Left lung (tissue), 4 donors: ENCODE measurements at regions not wholly inside any gene's neighbourhood (a gene's known extent, or its start where the extent isn't known, plus 50 kb on each side); places are given as distances from the start of the nearest gene placed in this dataset.
"Not testable (repeated sequence)": the region's sequence is repeated elsewhere in the genome, so short reads cannot be mapped to it uniquely, and the experiment has no call there.

Source experiments
- ATAC-seq: fragments of 200-7000 bp; cut with Tn5 transposase; one replicate; pipeline ENCODE4 v1.9.1; 2020; ENCODE audit warnings: moderate library complexity
- DNase-seq, 4 donors: peaks; one replicate each; pipeline ENCODE4 v3.0.0-alpha.2; 2013 to 2020
- H3K27ac ChIP-seq, 2 donors: fragments of 200-600 bp; sonication (generic) in 1 of 2; one replicate each; pipeline versions ENCODE4 v1.5.0 to v1.8.0; 2020 to 2021
- H3K27me3 ChIP-seq, 2 donors: fragments of 200-600 bp; sonication (generic) in 1 of 2; one replicate each; pipeline versions ENCODE4 v1.5.0 to v1.8.0; 2020 to 2021
- H3K36me3 ChIP-seq, 2 donors: fragments of 200-600 bp; sonication (generic) in 1 of 2; one replicate each; pipeline versions ENCODE4 v1.5.0 to v1.8.0; 2020 to 2021
- H3K4me1 ChIP-seq, 2 donors: fragments of 200-600 bp; one replicate each; pipeline ENCODE4 v1.8.0; 2021
- H3K4me3 ChIP-seq, 2 donors: fragments of 200-600 bp; sonication (generic) in 1 of 2; one replicate each; pipeline versions ENCODE4 v1.5.0 to v1.8.0; 2020 to 2021; ENCODE audit warnings: mild to moderate bottlenecking in 1 of 2
- H3K9me3 ChIP-seq, 2 donors: fragments of 200-600 bp; sonication (generic) in 1 of 2; one replicate each; pipeline versions ENCODE4 v1.5.0 to v1.8.0; 2020 to 2021
- CTCF ChIP-seq, 2 donors: fragments of 200-600 bp; sonication (generic) in 1 of 2; IDR thresholded peaks; one replicate each; pipeline versions ENCODE4 v1.5.0 to v1.8.0; 2021; ENCODE audit warnings: antibody characterized with exemption in 2 of 2
- intact Hi-C, 2 donors: fragments of 100-400 bp; cut with DNase I; formaldehyde crosslinking; loops; one replicate each; pipeline versions ENCODE4 v1.11.2 to v1.14.2; 2022
- donor health status: DM: no; HTN: yes; CAD: no.
- donor health status: DM: no; HTN: no; CAD: no.

DNA sequence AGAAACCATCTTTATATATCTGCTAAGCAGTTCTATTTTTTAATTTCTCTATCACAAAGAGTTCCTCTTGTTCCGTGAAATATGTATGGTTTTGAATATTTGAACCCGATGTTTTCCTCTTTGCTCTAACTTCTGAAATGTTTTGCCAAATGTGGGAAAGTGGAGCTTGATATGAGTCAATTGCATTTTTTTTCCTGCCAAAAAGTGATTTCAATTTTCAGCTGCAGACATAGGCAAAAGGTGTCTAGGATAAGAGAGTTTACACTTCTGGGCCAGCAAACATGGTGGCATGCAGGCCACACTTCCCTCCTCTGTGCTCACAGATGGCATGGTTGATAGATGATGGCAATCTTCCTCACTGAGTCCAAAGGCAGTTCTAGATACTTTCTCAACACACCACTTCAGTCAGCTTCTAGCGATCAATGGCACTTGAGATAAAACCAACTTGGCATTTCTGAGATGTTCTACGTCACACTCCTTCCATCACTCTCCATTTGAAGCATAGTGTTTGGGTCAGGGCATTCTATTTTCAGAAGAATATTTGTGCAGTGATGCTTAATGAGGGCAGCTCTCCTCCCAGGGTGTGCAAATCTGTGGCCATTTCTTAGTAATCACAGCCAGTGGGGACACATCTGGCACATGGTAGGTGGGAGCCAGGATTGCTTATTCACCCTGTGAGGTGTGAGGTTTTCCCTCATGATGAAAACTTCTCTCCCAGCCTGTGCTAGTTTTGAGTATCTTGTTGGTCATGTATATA lies 54.4 kb upstream of the SCAF4 start:
- H3K27ac ChIP-seq, result peak overlapping the region in 1 of 2 donors; percentile 41
- peak; percentile 87 for ATAC-seq
- no peaks in the 10 kb centered on the region for H3K36me3 ChIP-seq
- no peaks in the 10 kb centered on the region for H3K27me3 ChIP-seq
- DNase-seq, result peak in 1 of 4 donors; percentile 28
- TF ChIP-seq CTCF (IDR thresholded peaks at IDR 0.05), result peak; percentile 3 to 7
- H3K9me3 ChIP-seq, result no peaks in the 10 kb centered on the region
- H3K4me3 ChIP-seq, result no peak overlapping the region
- no peaks in the 10 kb centered on the region for H3K4me1 ChIP-seq
- intact Hi-C loops, result loop anchor here in 1 of 2 donors (10.0 kb wide), 1 partner anchor 478 kb away; no protein-coding TSS in a partner anchor

DNA sequence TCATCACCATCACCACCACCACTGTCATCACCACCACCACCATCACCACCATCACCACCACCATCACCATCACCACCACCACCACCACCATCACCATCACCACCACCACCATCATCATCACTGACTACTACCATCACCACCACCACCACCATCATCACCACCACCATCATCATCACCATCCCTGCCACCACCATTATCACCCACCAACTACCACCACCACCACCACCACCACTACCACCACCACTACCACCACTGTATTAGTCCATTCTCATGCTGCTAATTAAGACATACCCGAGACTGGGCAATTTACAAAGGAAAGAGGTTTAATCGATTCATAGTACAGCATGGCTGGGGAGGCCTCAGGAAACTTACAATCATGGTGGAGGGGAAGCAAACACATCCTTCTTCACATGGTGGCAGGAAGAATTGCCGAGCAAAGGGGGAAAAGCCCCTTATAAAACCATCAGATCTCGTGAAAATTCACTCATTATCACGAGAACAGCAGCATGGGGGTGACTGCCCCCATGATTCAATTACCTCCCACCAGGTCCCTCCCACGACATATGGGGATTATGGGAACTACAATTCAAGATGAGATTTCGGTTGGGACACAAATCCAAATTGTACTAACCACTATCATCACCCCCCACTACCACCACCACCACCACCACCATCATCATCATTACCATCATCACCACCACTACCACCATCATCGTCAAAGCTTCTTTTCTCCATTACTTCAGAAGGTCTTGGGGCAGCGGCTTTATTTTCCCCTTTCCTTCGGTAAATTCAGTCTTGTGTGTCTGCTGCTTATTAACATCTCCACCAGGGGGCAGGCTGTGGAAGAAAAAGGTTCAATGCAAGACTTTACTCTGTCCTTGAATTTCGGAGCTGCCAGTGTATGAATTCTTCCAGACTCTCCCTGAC lies 53.6 kb upstream of the SCAF4 start:
- intact Hi-C loops, result loop anchor here in 1 of 2 donors (10.0 kb wide), 1 partner anchor 479 kb away; no protein-coding TSS in a partner anchor
- not testable (repeated sequence) for H3K4me1 ChIP-seq

GRCh38 chr21:31781737-31782136 lies 49.8 kb upstream of the SCAF4 start:
- H3K4me3 ChIP-seq, result no peak overlapping the region
- no peaks in the 10 kb centered on the region for H3K4me1 ChIP-seq
- H3K27me3 ChIP-seq, result no peaks in the 10 kb centered on the region
- no peaks in the 10 kb centered on the region for H3K9me3 ChIP-seq
- intact Hi-C loops, result loop anchor here in 1 of 2 donors (10.0 kb wide), 1 partner anchor 483 kb away; no protein-coding TSS in a partner anchor
- DNase-seq (peak in 2 of 4 donors; percentile 39 to 64), ATAC-seq (peak; percentile 13)
- no peak overlapping the region for H3K27ac ChIP-seq
- TF ChIP-seq CTCF (IDR thresholded peaks at IDR 0.05), result no peak
- no peaks in the 10 kb centered on the region for H3K36me3 ChIP-seq

More for the DNA sequence above, 53.6 kb upstream of the SCAF4 start:
- not testable (repeated sequence) for H3K36me3 ChIP-seq, H3K4me3 ChIP-seq, H3K27me3 ChIP-seq, H3K9me3 ChIP-seq, H3K27ac ChIP-seq
- peak; percentile 58 to 70 for TF ChIP-seq CTCF (IDR thresholded peaks at IDR 0.05)
- DNase-seq (peak in 3 of 4 donors; percentile 59 to 87 (median 71)), ATAC-seq (peak; percentile 91)
